H1 (cell line): ENCODE measurements at regions not wholly inside any gene's neighbourhood (a gene's known extent, or its start where the extent isn't known, plus 50 kb on each side); places are given as distances from the start of the nearest gene placed in this dataset.

ENCODE experiments used
- CTCF ChIA-PET: fragments of 300-600 bp; sonication (Branson Sonifier 250); formaldehyde crosslinking; loops from one replicate; lab custom pipeline; 2021; ENCODE audit not compliant: partially characterized antibody; lab: Charles Lee
- POLR2A ChIA-PET: fragments of 300-600 bp; sonication (Branson Sonifier 250); formaldehyde crosslinking; loops from one replicate; lab custom pipeline; 2021; ENCODE audit warnings: inconsistent platforms; ENCODE audit not compliant: partially characterized antibody; lab: Charles Lee
- DNase-seq, 2 experiments: peaks; one replicate each; pipeline versions ENCODE4 v3.0.0 to v3.0.0-alpha.2; 2010 to 2022; ENCODE audit warnings: low spot score in 2 of 2, low read depth in 1 of 2, mixed read lengths in 1 of 2
- FAIRE-seq: peaks from 2 replicates; lab custom pipeline; 2011; peaks lifted over from hg19 to GRCh38; lab: Jason Lieb, UNC
- H2AFZ ChIP-seq: 2 replicates; pipeline ENCODE4 v1.8.1; 2012; ENCODE audit warnings: low read length, inconsistent platforms
- H2AK5ac ChIP-seq: 2 replicates; pipeline ENCODE4 v1.6.1; 2013; ENCODE audit warnings: low read depth, low read length
- H2BK120ac ChIP-seq: replicated peaks from 2 replicates; pipeline ENCODE3; 2013; ENCODE audit warnings: low read depth, low read length, inconsistent platforms
- H2BK12ac ChIP-seq: 2 replicates; pipeline ENCODE4 v1.6.1; 2013; ENCODE audit warnings: low read depth, low read length
- H2BK15ac ChIP-seq: 2 replicates; pipeline ENCODE4 v1.6.1; 2013; ENCODE audit warnings: low read length
- H2BK20ac ChIP-seq: 2 replicates; pipeline ENCODE4 v1.6.1; 2013; ENCODE audit warnings: low read length
- H2BK5ac ChIP-seq: 2 replicates; pipeline ENCODE4 v1.6.1; 2013; ENCODE audit warnings: low read depth, low read length
- H3K14ac ChIP-seq: 2 replicates; pipeline ENCODE4 v1.6.1; 2013; ENCODE audit warnings: inconsistent platforms; ENCODE audit not compliant: insufficient read length
- H3K18ac ChIP-seq: 2 replicates; pipeline ENCODE4 v1.6.1; 2013; ENCODE audit warnings: low read length; ENCODE audit errors: extremely low read depth
- H3K23ac ChIP-seq: 2 replicates; pipeline ENCODE4 v1.6.1; 2013; ENCODE audit warnings: inconsistent platforms; ENCODE audit not compliant: insufficient read length
- H3K23me2 ChIP-seq: 2 replicates; pipeline ENCODE4 v1.6.1; 2013; ENCODE audit warnings: low read depth, low read length
- H3K27ac ChIP-seq: 2 replicates; pipeline ENCODE4 v1.6.1; 2011; ENCODE audit warnings: low read depth, low read length, inconsistent platforms
- H3K27me3 ChIP-seq, 4 experiments: replicated peaks in 1 of 4; 1 replicate in 1 of 4; 2 replicates in 3 of 4; pipeline versions ENCODE4 v1.6.1 to v1.8.1; 2011 to 2013; ENCODE audit warnings: low read length in 3 of 4, mild to moderate bottlenecking in 3 of 4, inconsistent platforms in 2 of 4, mixed read lengths in 2 of 4, moderate library complexity in 1 of 4; ENCODE audit not compliant: control insufficient read depth in 3 of 4, insufficient read depth in 3 of 4; ENCODE audit errors: extremely low read depth in 1 of 4
- H3K36me3 ChIP-seq, 4 experiments: 2 replicates each; pipeline versions ENCODE4 v1.6.1 to v1.8.1; 2011 to 2013; ENCODE audit warnings: mild to moderate bottlenecking in 4 of 4, low read length in 3 of 4, moderate library complexity in 2 of 4, control low read depth in 1 of 4, inconsistent platforms in 1 of 4; ENCODE audit not compliant: insufficient read depth in 4 of 4, control insufficient read depth in 2 of 4
- H3K4ac ChIP-seq: replicated peaks from 2 replicates; pipeline ENCODE3; 2013; ENCODE audit warnings: low read length, low read depth, mixed read lengths, inconsistent platforms; ENCODE audit not compliant: insufficient read length
- H3K4me1 ChIP-seq, 4 experiments: replicated peaks in 1 of 4; 1 replicate in 1 of 4; 2 replicates in 3 of 4; pipeline versions ENCODE4 v1.6.1 to v1.8.1; 2011 to 2013; ENCODE audit warnings: low read length in 3 of 4, inconsistent platforms in 2 of 4, mixed read lengths in 1 of 4; ENCODE audit not compliant: insufficient read depth in 4 of 4, control insufficient read depth in 3 of 4
- H3K4me2 ChIP-seq, 2 experiments: 2 replicates each; pipeline versions ENCODE4 v1.6.1 to v1.8.1; 2011 to 2013; ENCODE audit warnings: low read depth in 2 of 2, low read length in 2 of 2, control low read depth in 1 of 2, inconsistent platforms in 1 of 2, mild to moderate bottlenecking in 1 of 2; ENCODE audit not compliant: insufficient read depth in 1 of 2
- H3K4me3 ChIP-seq, 4 experiments: fragments of 200-600, 300-600 bp in 1 of 4; sonication (generic), shearing (Covaris generic), sonication (Bioruptor Twin) in 1 of 4; 2 replicates each; pipeline versions ENCODE4 v1.5.1 to v1.8.1; 2011 to 2016; ENCODE audit warnings: low read length in 4 of 4, low read depth in 3 of 4, control low read depth in 2 of 4, inconsistent platforms in 2 of 4, mild to moderate bottlenecking in 2 of 4, mixed read lengths in 1 of 4, moderate library complexity in 1 of 4; ENCODE audit not compliant: insufficient read depth in 2 of 4; ENCODE audit errors: extremely low read depth in 1 of 4
- H3K56ac ChIP-seq: replicated peaks from 2 replicates; pipeline ENCODE3; 2013; ENCODE audit warnings: low read depth, mild to moderate bottlenecking, mixed read lengths, low read length, inconsistent platforms; ENCODE audit not compliant: insufficient read length
- H3K79me1 ChIP-seq: 2 replicates; pipeline ENCODE4 v1.6.1; 2013; ENCODE audit warnings: low read depth, low read length, control low read depth
- H3K79me2 ChIP-seq, 2 experiments: 2 replicates each; pipeline versions ENCODE4 v1.6.1 to v1.8.1; 2012 to 2013; ENCODE audit warnings: low read length in 2 of 2, mild to moderate bottlenecking in 2 of 2, inconsistent platforms in 1 of 2; ENCODE audit not compliant: insufficient read depth in 2 of 2, control insufficient read depth in 1 of 2
- H3K9ac ChIP-seq, 4 experiments: replicated peaks in 1 of 4; 1 replicate in 1 of 4; 2 replicates in 3 of 4; pipeline versions ENCODE4 v1.6.1 to v1.8.1; 2011 to 2013; ENCODE audit warnings: low read depth in 3 of 4, low read length in 3 of 4, control low read depth in 2 of 4, mild to moderate bottlenecking in 2 of 4, moderate library complexity in 2 of 4, inconsistent platforms in 1 of 4; ENCODE audit errors: extremely low read depth in 1 of 4
- H3K9me3 ChIP-seq, 2 experiments: 2 replicates each; pipeline versions ENCODE4 v1.6.1 to v1.8.1; 2012 to 2013; ENCODE audit warnings: mild to moderate bottlenecking in 2 of 2, moderate library complexity in 2 of 2, control low read depth in 1 of 2, inconsistent platforms in 1 of 2, low read depth in 1 of 2, low read length in 1 of 2, mixed read lengths in 1 of 2; ENCODE audit not compliant: insufficient read depth in 2 of 2
- H4K20me1 ChIP-seq, 2 experiments: replicated peaks in 1 of 2; 2 replicates each; pipeline versions ENCODE3 to v1.8.1; 2011 to 2013; ENCODE audit warnings: inconsistent platforms in 2 of 2, low read length in 2 of 2, mild to moderate bottlenecking in 1 of 2; ENCODE audit not compliant: insufficient read depth in 2 of 2, control insufficient read depth in 1 of 2
- H4K5ac ChIP-seq: 2 replicates; pipeline ENCODE4 v1.6.1; 2013; ENCODE audit warnings: low read length, low read depth, mixed read lengths, inconsistent platforms; ENCODE audit not compliant: insufficient read length
- H4K8ac ChIP-seq: 2 replicates; pipeline ENCODE4 v1.8.0; 2013; ENCODE audit warnings: mild to moderate bottlenecking, moderate library complexity, low read length, inconsistent platforms; ENCODE audit not compliant: insufficient read depth; ENCODE audit errors: extremely low read depth
- H4K91ac ChIP-seq: replicated peaks from 2 replicates; pipeline ENCODE3; 2013; ENCODE audit warnings: low read length, mixed read lengths, inconsistent platforms; ENCODE audit not compliant: insufficient read length
- CTBP2 ChIP-seq: IDR thresholded peaks from 2 replicates; pipeline ENCODE4 v1.7.0; 2011; ENCODE audit warnings: borderline replicate concordance, mild to moderate bottlenecking, moderate library complexity, mixed read lengths, low read length; ENCODE audit not compliant: insufficient read depth, insufficient read length
- SUZ12 ChIP-seq: fragments of 200-600 bp; sonication (generic); IDR thresholded peaks from 2 replicates; pipeline ENCODE4 v1.6.1; 2012; ENCODE audit warnings: mild to moderate bottlenecking, inconsistent platforms, low read length, moderate library complexity, mixed read lengths
- whole genome bisulfite sequencing, 2 experiments: shearing (Covaris generic) in 1 of 2; methylation state at CpG; one replicate each; pipeline versions ENCODE4 v1.1.6 to v1.1.7; 2013 to 2015; ENCODE audit warnings: low lambda C conversion rate in 2 of 2, mixed read lengths in 2 of 2, inconsistent platforms in 1 of 2, low coverage in 1 of 2, missing lambda C conversion rate in 1 of 2; ENCODE audit not compliant: insufficient replicate concordance in 2 of 2, insufficient coverage in 1 of 2, insufficient read length in 1 of 2; ENCODE audit errors: extremely low coverage in 1 of 2, missing lambda C conversion rate in 1 of 2; 5-methylcytosine and 5-hydroxymethylcytosine counted together

GRCh38 chr13:80274643-80275042 is 66.3 kb downstream of the SPRY2 start:
- H4K8ac ChIP-seq = no peak overlapping the region
- H3K9me3 ChIP-seq = no peaks in the 10 kb centered on the region; a peak in 1 of 4 replicates
- H3K79me1 ChIP-seq = no peaks in the 10 kb centered on the region
- no peak overlapping the region for H2BK12ac ChIP-seq
- no peak overlapping the region for H2BK20ac ChIP-seq
- H3K27me3 ChIP-seq = no peaks in the 10 kb centered on the region
- no peak overlapping the region for H3K9ac ChIP-seq
- no peak overlapping the region for H2BK120ac ChIP-seq
- WGBS, 2 experiments = 91% methylated on average over 1 of the region's 1 CpG; no CpG with 5 or more reads in 1 of the 2 experiments
- no peak overlapping the region for H4K91ac ChIP-seq
- CTCF ChIA-PET = interaction anchor here (1.0 kb wide), 1 partner anchor 62 kb away, joined by 3 read pairs; no protein-coding TSS in a partner anchor
- no peak overlapping the region for H3K23ac ChIP-seq
- H3K27ac ChIP-seq = no peak overlapping the region
- H3K79me2 ChIP-seq = no peaks in the 10 kb centered on the region
- H4K20me1 ChIP-seq = no peaks in the 10 kb centered on the region
- no peak overlapping the region for H3K4me3 ChIP-seq
- no peak overlapping the region for H2AK5ac ChIP-seq
- no peak overlapping the region for H3K18ac ChIP-seq
- H3K4me2 ChIP-seq = no peak overlapping the region
- no peak for TF ChIP-seq CTBP2
- TF ChIP-seq SUZ12 = no peak
- FAIRE-seq (no peak), DNase-seq (no peak)
- H3K23me2 ChIP-seq = no peaks in the 10 kb centered on the region
- no peak overlapping the region for H4K5ac ChIP-seq
- peaks cover 0 to 3% (median 0%) of the 10 kb centered on the region in 4 experiments; a peak in 1 of 7 replicates for H3K4me1 ChIP-seq
- no peak overlapping the region for H3K14ac ChIP-seq
- no peak overlapping the region for H2BK15ac ChIP-seq
- H2AFZ ChIP-seq = no peak overlapping the region
- no peak overlapping the region for H3K4ac ChIP-seq
- H3K36me3 ChIP-seq = no peaks in the 10 kb centered on the region; a peak in 1 of 8 replicates
- H3K56ac ChIP-seq = no peak overlapping the region
- no peak overlapping the region for H2BK5ac ChIP-seq
- POLR2A ChIA-PET = interaction anchor here (0.5 to 2.9 kb wide), 2 partner anchors 20 to 66 kb away, joined by 3 to 9 read pairs; partner anchors contain the start of gene SPRY2
